Loucy (cell line): ENCODE measurements at regions not wholly inside any gene's neighbourhood (a gene's known extent, or its start where the extent isn't known, plus 50 kb on each side); places are given as distances from the start of the nearest gene placed in this dataset.

ENCODE experiments used
- H2AFZ ChIP-seq: fragments of 200-600 bp; sonication (generic); 2 replicates; pipeline ENCODE4 v1.6.0; 2016; ENCODE audit warnings: antibody characterized with exemption, mild to moderate bottlenecking, low read length, moderate library complexity
- H3F3A ChIP-seq: fragments of 200-600 bp; 2 replicates; pipeline ENCODE4 v1.6.0; 2016; ENCODE audit warnings: antibody characterized with exemption, low read depth, mild to moderate bottlenecking
- H3K27me3 ChIP-seq: fragments of 200-600 bp; sonication (generic); 2 replicates; pipeline ENCODE4 v1.6.1; 2014; ENCODE audit warnings: low read length, mild to moderate bottlenecking; ENCODE audit not compliant: insufficient read depth, poor library complexity, severe bottlenecking
- H3K36me3 ChIP-seq: fragments of 200-600 bp; sonication (generic); 2 replicates; pipeline ENCODE4 v1.6.1; 2016; ENCODE audit warnings: low read length; ENCODE audit not compliant: insufficient read depth
- H3K4me1 ChIP-seq: fragments of 200-600 bp; sonication (generic); 2 replicates; pipeline ENCODE4 v1.5.1; 2014; ENCODE audit warnings: low read length, mild to moderate bottlenecking; ENCODE audit not compliant: insufficient read depth, poor library complexity, severe bottlenecking
- H3K4me2 ChIP-seq: fragments of 200-600 bp; sonication (generic); 2 replicates; pipeline ENCODE4 v1.6.0; 2014; ENCODE audit warnings: antibody characterized with exemption, low read length, low read depth, mild to moderate bottlenecking; ENCODE audit not compliant: poor library complexity, severe bottlenecking
- H3K4me3 ChIP-seq: fragments of 200-600 bp; sonication (generic); 2 replicates; pipeline ENCODE4 v1.5.1; 2014; ENCODE audit warnings: low read length, mild to moderate bottlenecking, mixed read lengths; ENCODE audit not compliant: poor library complexity, severe bottlenecking
- H3K79me2 ChIP-seq: fragments of 200-600 bp; sonication (generic); 2 replicates; pipeline ENCODE4 v1.6.1; 2014; ENCODE audit warnings: low read length; ENCODE audit not compliant: insufficient read depth
- H3K9ac ChIP-seq: fragments of 200-600 bp; sonication (generic); 2 replicates; pipeline ENCODE4 v1.6.0; 2014; ENCODE audit warnings: mild to moderate bottlenecking, low read depth, low read length, moderate library complexity; ENCODE audit not compliant: poor library complexity, severe bottlenecking
- H3K9me2 ChIP-seq: fragments of 200-600 bp; sonication (generic); replicated peaks from 2 replicates; pipeline ENCODE4 v1.6.1; 2016; ENCODE audit warnings: low read depth, low read length, mixed read lengths
- H3K9me3 ChIP-seq: fragments of 200-600 bp; sonication (generic); 2 replicates; pipeline ENCODE4 v1.6.1; 2014; ENCODE audit warnings: mild to moderate bottlenecking, antibody characterized with exemption, low read length, low read depth; ENCODE audit not compliant: insufficient read depth
- H4K20me1 ChIP-seq: fragments of 200-600 bp; sonication (generic); 2 replicates; pipeline ENCODE4 v1.6.0; 2014; ENCODE audit warnings: antibody characterized with exemption, low read length, mild to moderate bottlenecking; ENCODE audit not compliant: insufficient read depth, poor library complexity, severe bottlenecking
- EZH2phosphoT487 ChIP-seq: fragments of 200-600 bp; IDR thresholded peaks from 2 replicates; pipeline ENCODE4 v1.6.1; 2018; ENCODE audit warnings: antibody characterized with exemption, mild to moderate bottlenecking, moderate library complexity, borderline replicate concordance
- TF ChIP-seq, protein P1 (sequence below): fragments of 200-600 bp; sonication (generic); conservative IDR thresholded peaks from 2 replicates; pipeline ENCODE4 v1.5.1; 2014; ENCODE audit warnings: mild to moderate bottlenecking, antibody characterized with exemption, low read length

- Histone ChIP-seq H3K4me1 (no peaks in the 10 kb centered on the region), H3K4me3 (no peak overlapping the region), H3K27me3 (no peaks in the 10 kb centered on the region), H3K4me2 (no peak overlapping the region), H2AFZ (no peak overlapping the region), H3F3A (no peaks in the 10 kb centered on the region), H3K9ac (no peak overlapping the region), H3K79me2 (no peaks in the 10 kb centered on the region), H3K9me3 (no peaks in the 10 kb centered on the region; the same call in 1 of the 2 replicates), H4K20me1 (no peaks in the 10 kb centered on the region), H3K9me2 (no peaks in the 10 kb centered on the region), H3K36me3 (no peaks in the 10 kb centered on the region)
- TF ChIP-seq EZH2phosphoT487, result no peak
- TF ChIP-seq, protein P1, sequence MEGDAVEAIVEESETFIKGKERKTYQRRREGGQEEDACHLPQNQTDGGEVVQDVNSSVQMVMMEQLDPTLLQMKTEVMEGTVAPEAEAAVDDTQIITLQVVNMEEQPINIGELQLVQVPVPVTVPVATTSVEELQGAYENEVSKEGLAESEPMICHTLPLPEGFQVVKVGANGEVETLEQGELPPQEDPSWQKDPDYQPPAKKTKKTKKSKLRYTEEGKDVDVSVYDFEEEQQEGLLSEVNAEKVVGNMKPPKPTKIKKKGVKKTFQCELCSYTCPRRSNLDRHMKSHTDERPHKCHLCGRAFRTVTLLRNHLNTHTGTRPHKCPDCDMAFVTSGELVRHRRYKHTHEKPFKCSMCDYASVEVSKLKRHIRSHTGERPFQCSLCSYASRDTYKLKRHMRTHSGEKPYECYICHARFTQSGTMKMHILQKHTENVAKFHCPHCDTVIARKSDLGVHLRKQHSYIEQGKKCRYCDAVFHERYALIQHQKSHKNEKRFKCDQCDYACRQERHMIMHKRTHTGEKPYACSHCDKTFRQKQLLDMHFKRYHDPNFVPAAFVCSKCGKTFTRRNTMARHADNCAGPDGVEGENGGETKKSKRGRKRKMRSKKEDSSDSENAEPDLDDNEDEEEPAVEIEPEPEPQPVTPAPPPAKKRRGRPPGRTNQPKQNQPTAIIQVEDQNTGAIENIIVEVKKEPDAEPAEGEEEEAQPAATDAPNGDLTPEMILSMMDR, result no peak
Observed at GRCh38 chr14:25358330-25358729, 308.4 kb upstream of the STXBP6 start.

DNA sequence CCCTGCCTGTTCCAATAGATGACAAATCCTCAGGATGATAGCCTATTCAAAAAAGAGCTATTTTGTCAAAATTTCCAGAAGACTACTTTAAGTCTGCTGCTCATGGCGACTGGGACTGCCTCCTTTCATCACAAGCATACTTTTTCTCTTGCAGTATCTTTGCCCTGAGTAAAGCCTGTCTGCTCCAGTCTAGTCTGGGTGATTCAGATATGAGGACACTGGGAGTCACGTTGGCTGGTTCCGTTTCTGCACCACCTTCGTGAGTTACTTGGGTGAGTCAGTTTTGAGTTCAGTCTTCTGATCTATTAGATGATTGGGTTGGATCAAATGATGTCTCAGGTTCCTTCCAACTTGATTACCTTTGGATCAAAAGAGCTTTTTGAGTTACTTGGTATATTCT is 301.3 kb upstream of the STXBP6 start:
- no peaks in the 10 kb centered on the region for H4K20me1 ChIP-seq
- TF ChIP-seq, protein P1, result no peak
- no peak for TF ChIP-seq EZH2phosphoT487
- H3K9ac ChIP-seq, result no peak overlapping the region
- H3K4me1 ChIP-seq, result no peaks in the 10 kb centered on the region
- no peaks in the 10 kb centered on the region for H3F3A ChIP-seq
- H3K36me3 ChIP-seq, result no peaks in the 10 kb centered on the region
- no peaks in the 10 kb centered on the region for H3K79me2 ChIP-seq
- H3K9me2 ChIP-seq, result no peaks in the 10 kb centered on the region
- no peaks in the 10 kb centered on the region for H3K27me3 ChIP-seq
- H3K4me2 ChIP-seq, result no peak overlapping the region
- no peaks in the 10 kb centered on the region for H3K9me3 ChIP-seq
- no peak overlapping the region for H3K4me3 ChIP-seq
- no peak overlapping the region for H2AFZ ChIP-seq

DNA sequence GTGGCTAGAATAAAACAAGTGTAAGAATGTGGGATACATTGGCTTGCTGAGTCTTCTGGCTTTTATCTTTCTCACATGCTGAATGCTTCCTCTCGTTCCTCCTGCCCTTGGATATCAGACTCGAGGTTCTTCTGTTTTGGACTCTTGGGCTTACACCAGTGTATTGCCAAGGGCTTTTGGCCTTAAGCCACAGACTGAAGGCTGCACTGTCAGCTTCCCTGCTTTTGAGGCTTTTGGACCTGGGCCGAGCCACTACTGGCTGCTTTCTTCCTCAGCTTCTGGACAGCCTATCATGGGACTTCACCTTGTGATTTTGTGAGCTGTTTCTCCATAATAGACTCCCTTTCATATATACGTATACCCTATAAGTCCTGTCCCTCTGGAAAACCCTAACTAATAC is 300.9 kb upstream of the STXBP6 start:
- Histone ChIP-seq H3K9me3 (no peaks in the 10 kb centered on the region), H3K4me2 (no peak overlapping the region), H3K9ac (no peak overlapping the region), H4K20me1 (no peaks in the 10 kb centered on the region), H3F3A (no peaks in the 10 kb centered on the region), H3K4me1 (no peaks in the 10 kb centered on the region), H2AFZ (no peak overlapping the region), H3K79me2 (no peaks in the 10 kb centered on the region), H3K27me3 (no peaks in the 10 kb centered on the region), H3K4me3 (no peak overlapping the region), H3K9me2 (no peaks in the 10 kb centered on the region), H3K36me3 (no peaks in the 10 kb centered on the region)
- TF ChIP-seq EZH2phosphoT487, result no peak
- TF ChIP-seq, protein P1, result no peak
